Testis (tissue), 2 donors: ENCODE measurements at regions not wholly inside any gene's neighbourhood (a gene's known extent, or its start where the extent isn't known, plus 50 kb on each side); places are given as distances from the start of the nearest gene placed in this dataset.

Experiments used
- CTCF ChIP-seq, 3 experiments: fragments of 450-650 bp in 2 of 3; fragments of 200-600 bp in 1 of 3; sonication (generic) in 1 of 3; IDR thresholded peaks; one replicate each; pipeline ENCODE4 v1.5.1; 2016 to 2019; ENCODE audit warnings: antibody characterized with exemption in 3 of 3, mild to moderate bottlenecking in 2 of 3, moderate library complexity in 1 of 3
- POLR2A ChIP-seq: fragments of 450-650 bp; IDR thresholded peaks from one replicate; pipeline ENCODE4 v1.6.1; 2017; ENCODE audit warnings: antibody characterized with exemption, mild to moderate bottlenecking, moderate library complexity

- TF ChIP-seq POLR2A (no peak), CTCF (IDR thresholded peaks at IDR 0.05) (no peak)
Observed at GRCh38 chr5:34563269-34563668, 92.9 kb upstream of the RAI14 start.
